H9 (cell line): ENCODE measurements at regions not wholly inside any gene's neighbourhood (a gene's known extent, or its start where the extent isn't known, plus 50 kb on each side); places are given as distances from the start of the nearest gene placed in this dataset.

Source experiments
- DNase-seq: peaks from one replicate; pipeline ENCODE4 v3.0.0-alpha.2; 2017
- H2AFZ ChIP-seq: one replicate; pipeline ENCODE4 v1.6.1; 2013; ENCODE audit warnings: mild to moderate bottlenecking, low read length, control low read depth, moderate library complexity
- H2AK5ac ChIP-seq: 2 replicates; pipeline ENCODE4 v1.6.1; 2013; ENCODE audit warnings: low read length, control low read depth, mixed read lengths; ENCODE audit not compliant: insufficient read length
- H2BK120ac ChIP-seq: one replicate; pipeline ENCODE4 v1.6.1; 2013; ENCODE audit warnings: low read depth, mild to moderate bottlenecking, low read length, control low read depth, inconsistent platforms; ENCODE audit not compliant: poor library complexity, severe bottlenecking
- H2BK12ac ChIP-seq: 2 replicates; pipeline ENCODE4 v1.6.1; 2013; ENCODE audit warnings: low read length, control low read depth, mixed read lengths, low read depth; ENCODE audit not compliant: insufficient read length
- H2BK15ac ChIP-seq: 2 replicates; pipeline ENCODE4 v1.6.1; 2013; ENCODE audit warnings: low read depth, low read length, control low read depth
- H2BK20ac ChIP-seq: one replicate; pipeline ENCODE4 v1.6.1; 2013; ENCODE audit warnings: low read depth, mild to moderate bottlenecking, low read length, control low read depth, inconsistent platforms; ENCODE audit not compliant: poor library complexity, severe bottlenecking
- H2BK5ac ChIP-seq: 2 replicates; pipeline ENCODE4 v1.6.1; 2013; ENCODE audit warnings: low read length, control low read depth, mixed read lengths; ENCODE audit not compliant: insufficient read length
- H3K14ac ChIP-seq: 2 replicates; pipeline ENCODE4 v1.6.1; 2013; ENCODE audit warnings: low read length, control low read depth; ENCODE audit not compliant: insufficient read depth
- H3K18ac ChIP-seq: 2 replicates; pipeline ENCODE4 v1.6.1; 2013; ENCODE audit warnings: low read depth, mild to moderate bottlenecking, mixed read lengths, low read length, control low read depth; ENCODE audit not compliant: insufficient read length
- H3K23ac ChIP-seq: 2 replicates; pipeline ENCODE4 v1.6.1; 2013; ENCODE audit warnings: low read length, control low read depth, mixed read lengths, low read depth; ENCODE audit not compliant: insufficient read length
- H3K23me2 ChIP-seq: 2 replicates; pipeline ENCODE4 v1.6.1; 2013; ENCODE audit warnings: low read depth, mild to moderate bottlenecking, mixed read lengths, low read length, control low read depth; ENCODE audit not compliant: insufficient read length, poor library complexity, severe bottlenecking
- H3K27ac ChIP-seq: 2 replicates; pipeline ENCODE4 v1.5.1; 2013; ENCODE audit warnings: low read length, control low read depth, mixed read lengths, low read depth; ENCODE audit not compliant: insufficient read length
- H3K27me3 ChIP-seq: 2 replicates; pipeline ENCODE4 v1.6.1; 2013; ENCODE audit warnings: low read length, control low read depth, inconsistent platforms; ENCODE audit not compliant: insufficient read depth
- H3K4ac ChIP-seq: 2 replicates; pipeline ENCODE4 v1.6.1; 2013; ENCODE audit warnings: low read depth, mild to moderate bottlenecking, control low read depth, inconsistent platforms, low read length, moderate library complexity
- H3K4me1 ChIP-seq: 2 replicates; pipeline ENCODE4 v1.6.1; 2013; ENCODE audit warnings: low read length, control low read depth, inconsistent platforms; ENCODE audit not compliant: insufficient read depth
- H3K4me2 ChIP-seq: 2 replicates; pipeline ENCODE4 v1.6.1; 2013; ENCODE audit warnings: low read length, control low read depth, mixed read lengths; ENCODE audit not compliant: insufficient read length, insufficient read depth
- H3K56ac ChIP-seq: 2 replicates; pipeline ENCODE4 v1.6.1; 2013; ENCODE audit warnings: low read depth, mild to moderate bottlenecking, mixed read lengths, low read length, control low read depth; ENCODE audit not compliant: insufficient read length
- H3K79me1 ChIP-seq: 2 replicates; pipeline ENCODE4 v1.6.1; 2013; ENCODE audit warnings: low read depth, mild to moderate bottlenecking, moderate library complexity, low read length, control low read depth, inconsistent platforms; ENCODE audit not compliant: insufficient read depth, poor library complexity, severe bottlenecking
- H3K79me2 ChIP-seq: 2 replicates; pipeline ENCODE4 v1.6.1; 2013; ENCODE audit warnings: low read length, control low read depth, inconsistent platforms; ENCODE audit not compliant: insufficient read depth
- H3K9ac ChIP-seq: 2 replicates; pipeline ENCODE4 v1.6.1; 2013; ENCODE audit warnings: low read length, control low read depth, mixed read lengths; ENCODE audit not compliant: insufficient read length; ENCODE audit errors: extremely low read depth
- H3K9me3 ChIP-seq: one replicate; pipeline ENCODE4 v1.6.1; 2013; ENCODE audit warnings: low read depth, low read length, inconsistent platforms; ENCODE audit not compliant: control insufficient read depth
- H3T11ph ChIP-seq: one replicate; pipeline ENCODE4 v1.6.1; 2013; ENCODE audit warnings: mild to moderate bottlenecking, low read length, control low read depth, inconsistent platforms
- H4K20me1 ChIP-seq: one replicate; pipeline ENCODE4 v1.6.1; 2013; ENCODE audit not compliant: control insufficient read depth, insufficient read length, insufficient read depth
- H4K5ac ChIP-seq: 2 replicates; pipeline ENCODE4 v1.6.1; 2013; ENCODE audit warnings: low read depth, mild to moderate bottlenecking, mixed read lengths, low read length, control low read depth; ENCODE audit not compliant: insufficient read length
- H4K8ac ChIP-seq: replicated peaks from 2 replicates; pipeline ENCODE4 v1.6.1; 2013; ENCODE audit warnings: low read length, control low read depth, mixed read lengths, low read depth; ENCODE audit not compliant: insufficient read length
- H4K91ac ChIP-seq: 2 replicates; pipeline ENCODE4 v1.6.1; 2013; ENCODE audit warnings: low read depth, mild to moderate bottlenecking, moderate library complexity, mixed read lengths, low read length, control low read depth; ENCODE audit not compliant: insufficient read length
- H3K27ac Mint-ChIP-seq, 3 experiments: 2 replicates in 2 of 3; 3 replicates in 1 of 3; pipeline ENCODE4 v1.8.0; 2020 to 2021; ENCODE audit warnings: mixed read lengths in 3 of 3, mild to moderate bottlenecking in 1 of 3, moderate library complexity in 1 of 3
- H3K27me3 Mint-ChIP-seq: 2 replicates; pipeline ENCODE4 v1.8.0; 2021; ENCODE audit warnings: low read depth, mild to moderate bottlenecking, moderate library complexity, mixed read lengths
- H3K36me3 Mint-ChIP-seq, 3 experiments: 2 replicates in 2 of 3; 3 replicates in 1 of 3; pipeline ENCODE4 v1.8.0; 2020 to 2021; ENCODE audit warnings: low read depth in 3 of 3, mixed read lengths in 3 of 3; ENCODE audit not compliant: insufficient read depth in 1 of 3
- H3K4me1 Mint-ChIP-seq, 2 experiments: 2 replicates each; pipeline ENCODE4 v1.8.0; 2020; ENCODE audit warnings: mixed read lengths in 2 of 2
- H3K4me3 Mint-ChIP-seq, 2 experiments: 2 replicates in 1 of 2; 3 replicates in 1 of 2; pipeline ENCODE4 v1.8.0; 2020 to 2021; ENCODE audit warnings: mild to moderate bottlenecking in 2 of 2, mixed read lengths in 2 of 2, moderate library complexity in 1 of 2
- H3K9me3 Mint-ChIP-seq, 2 experiments: 2 replicates in 1 of 2; 3 replicates in 1 of 2; pipeline ENCODE4 v1.8.0; 2020; ENCODE audit warnings: mild to moderate bottlenecking in 2 of 2, mixed read lengths in 2 of 2, moderate library complexity in 1 of 2
- CTCF ChIP-seq: fragments of 200-600 bp; sonication (generic); conservative IDR thresholded peaks from 3 replicates; pipeline ENCODE4 v1.8.0; 2021; ENCODE audit warnings: antibody characterized with exemption, mild to moderate bottlenecking
- WGBS: extraction: QIAGEN DNeasy Blood & Tissue Kit; methylation state at CpG from one replicate; pipeline ENCODE4 v1.1.7; 2013; ENCODE audit warnings: missing lambda C conversion rate, low lambda C conversion rate, mixed read lengths; ENCODE audit not compliant: insufficient read length; ENCODE audit errors: extremely low coverage; 5-methylcytosine and 5-hydroxymethylcytosine counted together

- Histone ChIP-seq H2AK5ac (no peak overlapping the region), H3K18ac (no peak overlapping the region), H3K23me2 (no peaks in the 10 kb centered on the region), H2BK120ac (no peak overlapping the region), H3K4me2 (no peak overlapping the region), H4K5ac (no peak overlapping the region), H3K4me1 (no peaks in the 10 kb centered on the region), H3K14ac (no peak overlapping the region), H2BK20ac (no peak overlapping the region), H3K27me3 (no peaks in the 10 kb centered on the region), H3K79me1 (no peaks in the 10 kb centered on the region), H3K56ac (no peak overlapping the region), H3T11ph (no peak overlapping the region), H3K27ac (no peak overlapping the region), H3K4ac (no peak overlapping the region), H2BK15ac (no peak overlapping the region), H3K9ac (no peak overlapping the region), H3K9me3 (no peaks in the 10 kb centered on the region), H4K91ac (no peak overlapping the region), H2BK12ac (no peak overlapping the region), H4K20me1 (no peaks in the 10 kb centered on the region), H2BK5ac (no peak overlapping the region), H2AFZ (no peak overlapping the region), H3K79me2 (no peaks in the 10 kb centered on the region), H3K23ac (no peak overlapping the region), H4K8ac (no peak overlapping the region)
- no CpG with 5 or more reads among the region's 5 CpGs for WGBS
- no peak for DNase-seq
- Mint-ChIP-seq H3K4me3 (no peak overlapping the region), H3K36me3 (no peaks in the 10 kb centered on the region; a peak in 1 of 7 replicates), H3K27me3 (no peaks in the 10 kb centered on the region), H3K4me1 (no peaks in the 10 kb centered on the region), H3K27ac (no peak overlapping the region; a peak in 1 of 7 replicates), H3K9me3 (no peaks in the 10 kb centered on the region; a peak in 1 of 5 replicates)
- TF ChIP-seq CTCF: no peak
These were observed 507.5 kb downstream of the EIPR1 start for GRCh38 chr2:2870106-2870505.
